A549 (cell line): ENCODE measurements at regions not wholly inside any gene's neighbourhood (a gene's known extent, or its start where the extent isn't known, plus 50 kb on each side); places are given as distances from the start of the nearest gene placed in this dataset.

Source experiments
- ATAC-seq, 2 experiments: fragments of 200-7000 bp in 1 of 2; fragments of >200 bp in 1 of 2; cut with Nextera tagmentation in 1 of 2; cut with Tn5 transposase in 1 of 2; 3 replicates each; pipeline versions ENCODE4 v1.8.0 to v1.9.1; 2018 to 2020; ENCODE audit warnings: mild to moderate bottlenecking in 1 of 2, moderate library complexity in 1 of 2
- CTCF ChIA-PET: fragments of 300-600 bp; sonication (Branson Sonifier 250); formaldehyde crosslinking; extraction: SDS; loops from one replicate; lab custom pipeline; 2021; ENCODE audit warnings: antibody characterized with exemption, inconsistent platforms; lab: Yijun Ruan, JAX
- POLR2A ChIA-PET: fragments of 350-600 bp; formaldehyde crosslinking; extraction: SDS; loops from one replicate; lab custom pipeline; 2021; ENCODE audit warnings: antibody characterized with exemption, inconsistent platforms; lab: Yijun Ruan, JAX
- DNase-seq, 2 experiments: peaks; one replicate each; pipeline versions ENCODE4 v3.0.0 to v3.0.0-alpha.2; 2011 to 2016; ENCODE audit warnings: low read depth in 1 of 2, low spot score in 1 of 2
- FAIRE-seq: peaks from 2 replicates; lab custom pipeline; 2011; peaks lifted over from hg19 to GRCh38; lab: Jason Lieb, UNC
- H3K27ac ChIP-seq, 2 experiments: fragments of >200 bp; sonication (Bioruptor Twin); formaldehyde crosslinking; 3 replicates each; pipeline ENCODE4 v1.5.1; 2016 to 2017
- H3K4me1 ChIP-seq: fragments of >200 bp; sonication (Bioruptor Twin); formaldehyde crosslinking; 3 replicates; pipeline ENCODE4 v1.6.1; 2016
- H3K4me2 ChIP-seq: fragments of >200 bp; sonication (Bioruptor Twin); formaldehyde crosslinking; 3 replicates; pipeline ENCODE4 v1.6.1; 2016
- H3K4me3 ChIP-seq: fragments of >200 bp; sonication (Bioruptor Twin); formaldehyde crosslinking; 3 replicates; pipeline ENCODE4 v1.5.1; 2016
- H3K9me3 ChIP-seq: fragments of >200 bp; sonication (Bioruptor Twin); formaldehyde crosslinking; 3 replicates; pipeline ENCODE4 v1.6.1; 2016
- CHD4 ChIP-seq: fragments of 200-600 bp; sonication (generic); IDR thresholded peaks from 2 replicates; pipeline ENCODE4 v1.6.1; 2016; ENCODE audit warnings: antibody characterized with exemption, mild to moderate bottlenecking, borderline replicate concordance
- EHMT2 ChIP-seq: fragments of 200-600 bp; sonication (generic); IDR thresholded peaks from 2 replicates; pipeline ENCODE4 v1.6.1; 2016; ENCODE audit warnings: antibody characterized with exemption, low read depth, mild to moderate bottlenecking, moderate library complexity
- ESRRA ChIP-seq: fragments of 150-350 bp; IDR thresholded peaks from 2 replicates; pipeline ENCODE4 v1.6.1; 2014; ENCODE audit warnings: mild to moderate bottlenecking, low read length, borderline replicate concordance
- FOSL2 ChIP-seq, 2 experiments: fragments of 450-650 bp in 1 of 2; fragments of >200 bp in 1 of 2; sonication (Bioruptor Twin) in 1 of 2; formaldehyde crosslinking; IDR thresholded peaks; 2 replicates each; pipeline versions ENCODE4 v1.5.0 to v1.6.1; 2016 to 2020; ENCODE audit warnings: mild to moderate bottlenecking in 1 of 2, moderate library complexity in 1 of 2
- GATA3 ChIP-seq: IDR thresholded peaks from 2 replicates; pipeline ENCODE4 v1.6.1; 2012; ENCODE audit warnings: borderline replicate concordance
- HDAC2 ChIP-seq: fragments of 200-600 bp; sonication (generic); IDR thresholded peaks from 2 replicates; pipeline ENCODE4 v1.6.1; 2016
- HES2 ChIP-seq: fragments of >200 bp; sonication (Bioruptor Twin); formaldehyde crosslinking; IDR thresholded peaks from 2 replicates; pipeline ENCODE4 v1.6.1; 2016
- HEYL ChIP-seq: fragments of 250-450 bp; sonication (Bioruptor Pico); IDR thresholded peaks from 2 replicates; pipeline ENCODE4 v1.8.0; 2021; ENCODE audit warnings: mild to moderate bottlenecking, moderate library complexity
- HMGXB4 ChIP-seq: fragments of 250-450 bp; sonication (Bioruptor Pico); IDR thresholded peaks from 2 replicates; pipeline ENCODE4 v1.5.0; 2021; ENCODE audit warnings: mild to moderate bottlenecking, moderate library complexity, borderline replicate concordance
- HOXB13 ChIP-seq: fragments of 250-450 bp; sonication (Bioruptor Pico); IDR thresholded peaks from 2 replicates; pipeline ENCODE4 v1.5.0; 2020; ENCODE audit warnings: low read depth, mild to moderate bottlenecking, moderate library complexity
- JUN ChIP-seq, 2 experiments: fragments of >200 bp; sonication (Bioruptor Twin); formaldehyde crosslinking; IDR thresholded peaks; 2 replicates in 1 of 2; 3 replicates in 1 of 2; pipeline ENCODE4 v1.6.1; 2016 to 2017
- JUNB ChIP-seq: fragments of >200 bp; sonication (Bioruptor Twin); formaldehyde crosslinking; IDR thresholded peaks from 2 replicates; pipeline ENCODE4 v1.6.1; 2016
- KDM1A ChIP-seq: fragments of 200-600 bp; sonication (generic); IDR thresholded peaks from 2 replicates; pipeline ENCODE4 v1.6.1; 2016; ENCODE audit warnings: low read depth, mild to moderate bottlenecking
- MAX ChIP-seq: IDR thresholded peaks from 2 replicates; pipeline ENCODE4 v1.6.1; 2012
- MYC ChIP-seq: IDR thresholded peaks from 2 replicates; pipeline ENCODE4 v1.6.1; 2012; ENCODE audit warnings: mild to moderate bottlenecking, inconsistent platforms, low read length, improper control_type of control experiment, borderline replicate concordance
- NPAS2 ChIP-seq: fragments of 250-450 bp; sonication (Bioruptor Pico); IDR thresholded peaks from 2 replicates; pipeline ENCODE4 v1.8.0; 2022; ENCODE audit warnings: mild to moderate bottlenecking, moderate library complexity, borderline replicate concordance
- NR3C1 ChIP-seq: fragments of >200 bp; sonication (Bioruptor Twin); formaldehyde crosslinking; IDR thresholded peaks from 3 replicates; pipeline ENCODE4 v1.6.1; 2017
- PHF8 ChIP-seq: fragments of 200-600 bp; sonication (generic); IDR thresholded peaks from 2 replicates; pipeline ENCODE4 v1.6.1; 2016; ENCODE audit warnings: low read depth, mild to moderate bottlenecking, antibody characterized with exemption, moderate library complexity, borderline replicate concordance
- POLR2AphosphoS2 ChIP-seq: conservative IDR thresholded peaks from 2 replicates; pipeline ENCODE4 v1.6.1; 2012; ENCODE audit warnings: low read length, improper control_type of control experiment, inconsistent platforms
- RAD21 ChIP-seq, 2 experiments: fragments of >200 bp in 1 of 2; sonication (Bioruptor Twin) in 1 of 2; formaldehyde crosslinking in 1 of 2; IDR thresholded peaks in 1 of 2; conservative IDR thresholded peaks in 1 of 2; 2 replicates in 1 of 2; 3 replicates in 1 of 2; pipeline ENCODE4 v1.6.1; 2012 to 2018; ENCODE audit warnings: inconsistent platforms in 1 of 2
- RARB ChIP-seq: fragments of 250-450 bp; sonication (Bioruptor Pico); IDR thresholded peaks from 2 replicates; pipeline ENCODE4 v1.8.0; 2021; ENCODE audit warnings: mild to moderate bottlenecking, moderate library complexity
- RFX5 ChIP-seq: fragments of 450-650 bp; IDR thresholded peaks from 2 replicates; pipeline ENCODE4 v1.7.1; 2014; ENCODE audit warnings: antibody characterized with exemption, mild to moderate bottlenecking, moderate library complexity
- ZFP36 ChIP-seq: fragments of 450-650 bp; IDR thresholded peaks from 2 replicates; pipeline ENCODE4 v1.6.1; 2014; ENCODE audit warnings: borderline replicate concordance; ENCODE audit not compliant: partially characterized antibody
- ZSCAN20 ChIP-seq: fragments of 250-450 bp; sonication (Bioruptor Pico); IDR thresholded peaks from 2 replicates; pipeline ENCODE4 v1.8.0; 2022; ENCODE audit warnings: mild to moderate bottlenecking, moderate library complexity
- WGBS: methylation state at CpG from one replicate; pipeline ENCODE4 v1.1.6; 2017; ENCODE audit errors: missing lambda C conversion rate; 5-methylcytosine and 5-hydroxymethylcytosine counted together

- TF ChIP-seq JUNB (no peak), NPAS2 (CRISPR knock-in tag) (no peak), ESRRA (no peak), ZFP36 (no peak), HDAC2 (no peak), NR3C1 (no peak), POLR2AphosphoS2 (no peak)
- no peak overlapping the region for H3K4me2 ChIP-seq
- H3K9me3 ChIP-seq, result 0 out of 3 replicates have a peak, but pooled peaks cover 10% of the 10 kb centered on the region
- ChIA-PET CTCF (interaction anchor here (1.7 kb wide), 2 partner anchors 33 to 100 kb away, joined by 3 to 5 read pairs; no protein-coding TSS in a partner anchor), POLR2A (no interaction called here)
- WGBS, result 47% methylated on average over 3 of the region's 3 CpGs
- H3K4me3 ChIP-seq, result no peak overlapping the region
- H3K27ac ChIP-seq, result no peak overlapping the region
- DNase-seq (no peak), ATAC-seq (no peak), FAIRE-seq (no peak)
- H3K4me1 ChIP-seq, result peaks cover 9% of the 10 kb centered on the region; the same call in 2 of the 3 replicates
These were observed 218.2 kb upstream of the IL12B start for GRCh38 chr5:159548517-159548916.

GRCh38 chr5:159549046-159549445 lies 218.8 kb upstream of the IL12B start:
- CTCF ChIA-PET, result interaction anchor here (1.1 to 1.7 kb wide), 6 partner anchors 9 to 224 kb away, joined by 3 to 7 read pairs (median 4); no protein-coding TSS in a partner anchor

GRCh38 chr5:159550951-159551350 lies 220.7 kb upstream of the IL12B start:
- ChIA-PET POLR2A (no interaction called here), CTCF (interaction anchor here (1.5 kb wide), 1 partner anchor 15 kb away, joined by 7 read pairs; no protein-coding TSS in a partner anchor)
- H3K9me3 ChIP-seq, result 0 out of 3 replicates have a peak, but pooled peaks cover 10% of the 10 kb centered on the region
- WGBS, result 88% methylated on average over 1 of the region's 1 CpG
- no peak overlapping the region for H3K27ac ChIP-seq
- DNase-seq (no peak), ATAC-seq (no peak), FAIRE-seq (no peak)
- TF ChIP-seq HOXB13 (CRISPR knock-in tag), result no peak
- TF ChIP-seq KDM1A, result no peak
- no peak for TF ChIP-seq RFX5
- TF ChIP-seq HMGXB4 (CRISPR knock-in tag), result no peak
- TF ChIP-seq PHF8, result no peak
- no peak for TF ChIP-seq CHD4
- no peak for TF ChIP-seq FOSL2 (IDR thresholded peaks at IDR 0.05)
- TF ChIP-seq FOSL2 (CRISPR knock-in tag; IDR thresholded peaks at IDR 0.05), result no peak
- no peak for TF ChIP-seq GATA3
- no peak for TF ChIP-seq MYC
- no peak for TF ChIP-seq ZSCAN20 (CRISPR knock-in tag)
- TF ChIP-seq HEYL (CRISPR knock-in tag), result no peak
- no peak for TF ChIP-seq JUN (IDR thresholded peaks at IDR 0.05)
- TF ChIP-seq JUNB, result no peak
- no peak for TF ChIP-seq MAX
- H3K4me2 ChIP-seq, result no peak overlapping the region
- H3K4me1 ChIP-seq, result no peaks in the 10 kb centered on the region
- no peak overlapping the region for H3K4me3 ChIP-seq

More at GRCh38 chr5:159549046-159549445, 218.8 kb upstream of the IL12B start:
- H3K9me3 ChIP-seq, result 0 out of 3 replicates have a peak, but pooled peaks cover 10% of the 10 kb centered on the region
- FAIRE-seq, result no peak
- TF ChIP-seq RAD21 (conservative IDR thresholded peaks at IDR 0.05 in 1 of 2, IDR thresholded peaks at IDR 0.05 in 1 of 2), result no peak
- no peak for TF ChIP-seq EHMT2
- no peak for TF ChIP-seq HES2
- no peak for TF ChIP-seq RARB (CRISPR knock-in tag)
- 25% methylated on average over 1 of the region's 1 CpG for WGBS
- H3K4me3 ChIP-seq, result no peak overlapping the region
- DNase-seq, result no peak
- POLR2A ChIA-PET, result no interaction called here
- H3K4me2 ChIP-seq, result no peak overlapping the region
- H3K4me1 ChIP-seq, result peaks cover 7% of the 10 kb centered on the region; the same call in 2 of the 3 replicates
- no peak for ATAC-seq
- H3K27ac ChIP-seq, result no peak overlapping the region
